B cell (primary cell): ENCODE measurements at regions not wholly inside any gene's neighbourhood (a gene's known extent, or its start where the extent isn't known, plus 50 kb on each side); places are given as distances from the start of the nearest gene placed in this dataset.

ENCODE experiments used
- CTCF ChIP-seq: fragments of 200-600 bp; IDR thresholded peaks from one replicate; pipeline ENCODE4 v1.8.0; 2022; ENCODE audit warnings: antibody characterized with exemption, mild to moderate bottlenecking
- EZH2 ChIP-seq: IDR thresholded peaks from 2 replicates; pipeline ENCODE4 v1.6.1; 2012; ENCODE audit warnings: borderline replicate concordance, low read depth, mild to moderate bottlenecking, moderate library complexity, low read length; ENCODE audit not compliant: insufficient read depth, poor library complexity, severe bottlenecking

- TF ChIP-seq EZH2 (no peak), CTCF (no peak)
Measured at GRCh38 chr1:113256348-113256729, 134.0 kb upstream of the MAGI3 start.
